Neural progenitor cell (in vitro differentiated cells): ENCODE measurements at regions not wholly inside any gene's neighbourhood (a gene's known extent, or its start where the extent isn't known, plus 50 kb on each side); places are given as distances from the start of the nearest gene placed in this dataset.

ENCODE experiments used
- DNase-seq: peaks from one replicate; pipeline ENCODE4 v3.0.0-alpha.2; 2016; ENCODE audit warnings: low spot score
- H2AFZ ChIP-seq: fragments of 200-600 bp; sonication (generic); replicated peaks from 2 replicates; pipeline ENCODE4 v1.6.1; 2016; ENCODE audit warnings: antibody characterized with exemption
- H3F3A ChIP-seq: fragments of 200-600 bp; sonication (generic); 2 replicates; pipeline ENCODE4 v1.6.1; 2016; ENCODE audit warnings: antibody characterized with exemption, low read depth
- H3K27ac ChIP-seq: fragments of 200-600 bp; sonication (generic); 2 replicates; pipeline ENCODE4 v1.5.1; 2016; ENCODE audit warnings: mild to moderate bottlenecking
- H3K27me3 ChIP-seq: fragments of 200-600 bp; sonication (generic); 2 replicates; pipeline ENCODE4 v1.6.1; 2016; ENCODE audit warnings: mild to moderate bottlenecking, moderate library complexity
- H3K36me3 ChIP-seq: fragments of 200-600 bp; sonication (generic); 2 replicates; pipeline ENCODE4 v1.5.1; 2016
- H3K4me1 ChIP-seq: fragments of 200-600 bp; sonication (generic); 2 replicates; pipeline ENCODE4 v1.6.1; 2016; ENCODE audit warnings: mixed run types
- H3K4me2 ChIP-seq: fragments of 200-600 bp; sonication (generic); 2 replicates; pipeline ENCODE4 v1.6.1; 2016
- H3K4me3 ChIP-seq: fragments of 200-600 bp; sonication (generic); 2 replicates; pipeline ENCODE4 v1.5.1; 2016
- H3K79me2 ChIP-seq: fragments of 200-600 bp; sonication (generic); 2 replicates; pipeline ENCODE4 v1.6.1; 2016; ENCODE audit warnings: low read depth
- H3K9ac ChIP-seq: fragments of 200-600 bp; sonication (generic); 2 replicates; pipeline ENCODE4 v1.6.1; 2016
- H3K9me3 ChIP-seq: fragments of 200-600 bp; sonication (generic); 2 replicates; pipeline ENCODE4 v1.5.1; 2016; ENCODE audit warnings: low read depth
- H4K20me1 ChIP-seq: fragments of 200-600 bp; sonication (generic); 2 replicates; pipeline ENCODE4 v1.6.1; 2016; ENCODE audit warnings: low read depth
- H3K27ac Mint-ChIP-seq: 3 replicates; pipeline ENCODE4 v1.8.0; 2021; ENCODE audit warnings: mixed read lengths
- H3K27me3 Mint-ChIP-seq: 2 replicates; pipeline ENCODE4 v1.8.0; 2022; ENCODE audit warnings: low read depth, mild to moderate bottlenecking, inconsistent platforms, moderate library complexity, mixed read lengths; ENCODE audit not compliant: insufficient read depth
- H3K36me3 Mint-ChIP-seq: 3 replicates; pipeline ENCODE4 v1.8.0; 2021; ENCODE audit warnings: mixed read lengths
- H3K4me1 Mint-ChIP-seq: 3 replicates; pipeline ENCODE4 v1.8.0; 2021; ENCODE audit warnings: mixed read lengths
- H3K4me3 Mint-ChIP-seq: 3 replicates; pipeline ENCODE4 v1.8.0; 2021; ENCODE audit warnings: mild to moderate bottlenecking, moderate library complexity, mixed read lengths
- H3K9me3 Mint-ChIP-seq: 3 replicates; pipeline ENCODE4 v1.8.0; 2020; ENCODE audit warnings: mixed read lengths
- CTCF ChIP-seq: fragments of 200-600 bp; sonication (generic); IDR thresholded peaks from 2 replicates; pipeline ENCODE4 v1.5.1; 2017; ENCODE audit warnings: antibody characterized with exemption, mild to moderate bottlenecking
- EZH2 ChIP-seq: fragments of 200-600 bp; sonication (generic); IDR thresholded peaks from 2 replicates; pipeline ENCODE4 v1.6.1; 2017; ENCODE audit warnings: antibody characterized with exemption, mild to moderate bottlenecking, moderate library complexity
- EZH2phosphoT487 ChIP-seq: fragments of 200-600 bp; sonication (generic); IDR thresholded peaks from 2 replicates; pipeline ENCODE4 v1.6.1; 2017; ENCODE audit warnings: antibody characterized with exemption

- Histone ChIP-seq H3K79me2 (no peaks in the 10 kb centered on the region), H3K36me3 (no peaks in the 10 kb centered on the region), H3F3A (peaks cover 2% of the 10 kb centered on the region), H3K27me3 (no peaks in the 10 kb centered on the region), H3K9me3 (no peaks in the 10 kb centered on the region), H3K4me3 (no peak overlapping the region), H3K27ac (no peak overlapping the region), H3K4me1 (peaks cover 8% of the 10 kb centered on the region), H3K4me2 (no peak overlapping the region), H2AFZ (no peak overlapping the region), H4K20me1 (no peaks in the 10 kb centered on the region), H3K9ac (no peak overlapping the region)
- no peaks in the 10 kb centered on the region for H3K36me3 Mint-ChIP-seq
- no peaks in the 10 kb centered on the region for H3K9me3 Mint-ChIP-seq
- peaks cover 5% of the 10 kb centered on the region for H3K27me3 Mint-ChIP-seq
- H3K4me3 Mint-ChIP-seq = no peak overlapping the region
- DNase-seq = no peak
- TF ChIP-seq EZH2phosphoT487 (no peak), CTCF (no peak), EZH2 (no peak)
- peak overlapping the region; percentile 67 for H3K27ac Mint-ChIP-seq
- H3K4me1 Mint-ChIP-seq = peaks cover 20% of the 10 kb centered on the region
Measured at GRCh38 chr18:25853691-25854433, 236.6 kb downstream of the SS18 start.

GRCh38 chr18:25843791-25844190 is 246.6 kb downstream of the SS18 start:
- H3K36me3 Mint-ChIP-seq = no peaks in the 10 kb centered on the region
- no peak overlapping the region for H3K27ac ChIP-seq
- no peak overlapping the region for H3K4me3 Mint-ChIP-seq
- H3K4me2 ChIP-seq = no peak overlapping the region
- H3K9me3 Mint-ChIP-seq = peaks cover 3% of the 10 kb centered on the region
- no peaks in the 10 kb centered on the region for H3K4me1 Mint-ChIP-seq
- H3K27me3 Mint-ChIP-seq = no peaks in the 10 kb centered on the region
- H3K9me3 ChIP-seq = no peaks in the 10 kb centered on the region
- no peak overlapping the region for H3K27ac Mint-ChIP-seq
- no peaks in the 10 kb centered on the region for H3F3A ChIP-seq
- H3K36me3 ChIP-seq = no peaks in the 10 kb centered on the region
- H3K79me2 ChIP-seq = no peaks in the 10 kb centered on the region
- H3K9ac ChIP-seq = no peak overlapping the region
- no peaks in the 10 kb centered on the region for H4K20me1 ChIP-seq
- no peaks in the 10 kb centered on the region for H3K27me3 ChIP-seq
- H3K4me3 ChIP-seq = no peak overlapping the region
- no peak overlapping the region for H2AFZ ChIP-seq
- H3K4me1 ChIP-seq = no peaks in the 10 kb centered on the region
- DNase-seq = no peak
- TF ChIP-seq CTCF (no peak), EZH2 (no peak), EZH2phosphoT487 (no peak)

GRCh38 chr18:25842665-25843064 is 247.7 kb downstream of the SS18 start:
- no peaks in the 10 kb centered on the region for H3K27me3 Mint-ChIP-seq
- H3K36me3 Mint-ChIP-seq = no peaks in the 10 kb centered on the region
- no peaks in the 10 kb centered on the region for H3K9me3 ChIP-seq
- no peaks in the 10 kb centered on the region for H4K20me1 ChIP-seq
- no peaks in the 10 kb centered on the region for H3K27me3 ChIP-seq
- H3K4me1 ChIP-seq = no peaks in the 10 kb centered on the region
- H3K4me3 Mint-ChIP-seq = no peak overlapping the region
- peaks cover 3% of the 10 kb centered on the region for H3K9me3 Mint-ChIP-seq
- no peak for DNase-seq
- H3K27ac Mint-ChIP-seq = no peak overlapping the region
- TF ChIP-seq CTCF = no peak
- no peak for TF ChIP-seq EZH2
- TF ChIP-seq EZH2phosphoT487 = no peak
- no peaks in the 10 kb centered on the region for H3K4me1 Mint-ChIP-seq
- no peak overlapping the region for H3K4me2 ChIP-seq
- no peaks in the 10 kb centered on the region for H3F3A ChIP-seq
- H3K9ac ChIP-seq = no peak overlapping the region
- no peak overlapping the region for H2AFZ ChIP-seq
- no peaks in the 10 kb centered on the region for H3K36me3 ChIP-seq
- no peaks in the 10 kb centered on the region for H3K79me2 ChIP-seq
- H3K4me3 ChIP-seq = no peak overlapping the region
- no peak overlapping the region for H3K27ac ChIP-seq
